IMR-90 (cell line): ENCODE measurements at regions not wholly inside any gene's neighbourhood (a gene's known extent, or its start where the extent isn't known, plus 50 kb on each side); places are given as distances from the start of the nearest gene placed in this dataset.

Experiments used
- ATAC-seq: fragments of 200-7000 bp; cut with Tn5 transposase; 2 replicates; pipeline ENCODE4 v1.9.1; 2020; ENCODE audit warnings: low read depth, mild to moderate bottlenecking, moderate library complexity
- BruUV-seq: library from RNA; stranded (reverse); fragments of 400-500 nt; replicated peaks from 2 replicates; lab custom pipeline; 2021; lab: Mats Ljungman, UMichigan
- CTCF ChIA-PET: fragments of 300-600 bp; formaldehyde crosslinking; extraction: SDS; loops from one replicate; lab custom pipeline; 2021; ENCODE audit warnings: antibody characterized with exemption; lab: Yijun Ruan, JAX
- POLR2A ChIA-PET: fragments of 300-600 bp; sonication (Branson Sonifier 250); formaldehyde crosslinking; loops from one replicate; lab custom pipeline; 2022; ENCODE audit warnings: antibody characterized with exemption; ENCODE audit not compliant: unreplicated experiment; lab: Charles Lee
- DNase-seq: peaks from one replicate; pipeline ENCODE4 v3.0.0; 2013
- H2AFZ ChIP-seq: replicated peaks from 2 replicates; pipeline ENCODE3; 2013; ENCODE audit warnings: low read length, mild to moderate bottlenecking; ENCODE audit not compliant: poor library complexity
- H2AK5ac ChIP-seq: 2 replicates; pipeline ENCODE4 v1.6.1; 2013; ENCODE audit warnings: low read depth, low read length, inconsistent platforms
- H2AK9ac ChIP-seq: replicated peaks from 2 replicates; pipeline ENCODE3; 2013; ENCODE audit warnings: mild to moderate bottlenecking, low read depth, low read length, moderate library complexity; ENCODE audit not compliant: poor library complexity
- H2BK120ac ChIP-seq: 2 replicates; pipeline ENCODE4 v1.6.1; 2013; ENCODE audit warnings: low read depth, low read length, inconsistent platforms
- H2BK15ac ChIP-seq: 3 replicates; pipeline ENCODE4 v1.6.1; 2013; ENCODE audit warnings: low read depth, low read length, inconsistent platforms
- H2BK20ac ChIP-seq: 2 replicates; pipeline ENCODE4 v1.6.1; 2013; ENCODE audit warnings: low read depth, mild to moderate bottlenecking, inconsistent platforms, low read length, moderate library complexity
- H2BK5ac ChIP-seq: 2 replicates; pipeline ENCODE4 v1.6.1; 2013; ENCODE audit warnings: mild to moderate bottlenecking, low read depth, low read length, inconsistent platforms; ENCODE audit not compliant: poor library complexity, severe bottlenecking
- H3K14ac ChIP-seq: replicated peaks from 2 replicates; pipeline ENCODE4 v1.6.1; 2013; ENCODE audit warnings: low read depth, low read length, inconsistent platforms
- H3K18ac ChIP-seq: 2 replicates; pipeline ENCODE4 v1.6.1; 2013; ENCODE audit warnings: low read depth, low read length, control low read depth
- H3K23ac ChIP-seq: 2 replicates; pipeline ENCODE4 v1.6.1; 2013; ENCODE audit warnings: low read depth, low read length, inconsistent platforms
- H3K27ac ChIP-seq: 2 replicates; pipeline ENCODE4 v1.5.1; 2013; ENCODE audit warnings: mild to moderate bottlenecking, control low read depth, low read length; ENCODE audit not compliant: insufficient read depth
- H3K27me3 ChIP-seq: 2 replicates; pipeline ENCODE4 v1.6.1; 2013; ENCODE audit warnings: low read length; ENCODE audit not compliant: control insufficient read depth, insufficient read depth
- H3K36me3 ChIP-seq: 2 replicates; pipeline ENCODE4 v1.6.1; 2013; ENCODE audit warnings: low read length, mixed read lengths; ENCODE audit not compliant: control insufficient read depth, insufficient read depth
- H3K4ac ChIP-seq: 2 replicates; pipeline ENCODE4 v1.6.1; 2013; ENCODE audit warnings: low read depth, low read length, inconsistent platforms
- H3K4me1 ChIP-seq: 2 replicates; pipeline ENCODE4 v1.6.1; 2013; ENCODE audit warnings: low read length, mixed read lengths; ENCODE audit not compliant: control insufficient read depth, insufficient read depth
- H3K4me2 ChIP-seq: 2 replicates; pipeline ENCODE4 v1.6.1; 2013; ENCODE audit warnings: low read depth, mild to moderate bottlenecking, control low read depth, low read length, moderate library complexity
- H3K4me3 ChIP-seq: 2 replicates; pipeline ENCODE4 v1.5.1; 2013; ENCODE audit warnings: low read depth, mild to moderate bottlenecking, control low read depth, low read length, moderate library complexity; ENCODE audit not compliant: insufficient read depth
- H3K56ac ChIP-seq: 2 replicates; pipeline ENCODE4 v1.6.1; 2013; ENCODE audit warnings: low read length, inconsistent platforms; ENCODE audit not compliant: insufficient read depth; ENCODE audit errors: extremely low read depth
- H3K79me1 ChIP-seq, 2 experiments: 2 replicates each; pipeline ENCODE4 v1.6.1; 2013; ENCODE audit warnings: low read length in 2 of 2, inconsistent platforms in 1 of 2, low read depth in 1 of 2
- H3K9ac ChIP-seq: 2 replicates; pipeline ENCODE4 v1.6.1; 2013; ENCODE audit warnings: low read depth, low read length, control low read depth
- H3K9me1 ChIP-seq: 2 replicates; pipeline ENCODE4 v1.6.1; 2013; ENCODE audit warnings: low read length, inconsistent platforms; ENCODE audit not compliant: insufficient read depth
- H3K9me3 ChIP-seq: 2 replicates; pipeline ENCODE4 v1.6.1; 2013; ENCODE audit warnings: low read length; ENCODE audit not compliant: control insufficient read depth, insufficient read depth
- H4K20me1 ChIP-seq: 2 replicates; pipeline ENCODE4 v1.6.1; 2013; ENCODE audit warnings: low read length, inconsistent platforms; ENCODE audit not compliant: insufficient read depth
- H4K5ac ChIP-seq: 2 replicates; pipeline ENCODE4 v1.6.1; 2013; ENCODE audit warnings: mild to moderate bottlenecking, low read depth, low read length, control low read depth
- H4K8ac ChIP-seq, 2 experiments: 2 replicates each; pipeline ENCODE4 v1.6.1; 2013; ENCODE audit warnings: low read depth in 2 of 2, low read length in 2 of 2, control low read depth in 1 of 2, inconsistent platforms in 1 of 2
- H4K91ac ChIP-seq: 2 replicates; pipeline ENCODE4 v1.6.1; 2013; ENCODE audit warnings: low read depth, low read length, inconsistent platforms; ENCODE audit not compliant: insufficient read depth
- MAFK ChIP-seq: IDR thresholded peaks from 2 replicates; pipeline ENCODE4 v1.6.1; 2012; ENCODE audit warnings: low read depth, low read length, improper control_type of control experiment
- MAZ ChIP-seq: IDR thresholded peaks from 2 replicates; pipeline ENCODE4 v1.6.1; 2012; ENCODE audit warnings: low read depth, mild to moderate bottlenecking, low read length, improper control_type of control experiment, moderate library complexity, borderline replicate concordance
- WGBS, 2 experiments: methylation state at CpG; one replicate each; pipeline versions ENCODE4 v1.1.5 to v1.1.7; 2013; ENCODE audit warnings: missing lambda C conversion rate in 2 of 2; ENCODE audit not compliant: insufficient read length in 1 of 2; ENCODE audit errors: extremely low coverage in 2 of 2; 5-methylcytosine and 5-hydroxymethylcytosine counted together
- dilution Hi-C: fragments of 300-500 bp; cut with HindIII; formaldehyde crosslinking; loops from one replicate; pipeline ENCODE4 v1.14.3; 2018; ENCODE audit warnings: low sequenced_read_pairs; ENCODE audit not compliant: unreplicated experiment
- in situ Hi-C: fragments of 300-500 bp; cut with MboI; formaldehyde crosslinking; loops from 3 replicates; pipeline ENCODE4 v1.14.3; 2019; ENCODE audit warnings: low sequenced_read_pairs, inconsistent platforms, mixed read lengths
- intact Hi-C: fragments of 100-400 bp; cut with micrococcal nuclease; formaldehyde crosslinking; loops from 2 replicates; pipeline ENCODE4 v1.10.0; 2022

DNA sequence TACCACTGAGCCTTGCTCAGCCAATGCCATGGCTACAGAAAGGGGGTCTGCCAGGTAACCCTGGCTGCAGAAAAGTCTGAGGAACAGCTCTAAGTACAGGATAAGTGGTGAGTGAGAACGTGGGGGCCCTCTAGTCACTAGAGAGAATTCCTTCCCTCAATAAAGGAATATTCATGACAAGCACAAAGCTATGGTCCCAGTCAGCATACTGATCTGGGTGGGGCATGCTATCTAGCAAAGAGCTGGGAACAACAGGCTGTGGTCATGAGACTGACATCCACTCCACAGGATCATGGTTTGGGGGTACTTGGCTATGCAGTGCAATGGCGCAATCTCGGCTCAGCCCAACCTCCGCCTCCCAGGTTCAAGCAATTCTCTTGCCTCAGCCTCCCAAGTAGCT lies 140.4 kb downstream of the MTHFS start:
- no peak overlapping the region for H3K14ac ChIP-seq

More for the DNA sequence above, 140.4 kb downstream of the MTHFS start:
- H3K9me1 ChIP-seq = no peaks in the 10 kb centered on the region
- H3K18ac ChIP-seq = no peak overlapping the region
- no peak overlapping the region for H4K5ac ChIP-seq
- H3K23ac ChIP-seq = no peak overlapping the region
- no peak overlapping the region for H3K27ac ChIP-seq
- no peak overlapping the region for H2BK120ac ChIP-seq
- BruUV-seq = no TSS peak
- H3K4ac ChIP-seq = no peak overlapping the region
- H2BK5ac ChIP-seq = no peak overlapping the region
- ChIA-PET POLR2A (no interaction called here), CTCF (no interaction called here)
- no peaks in the 10 kb centered on the region for H3K27me3 ChIP-seq
- no peak overlapping the region for H3K9ac ChIP-seq
- no peaks in the 10 kb centered on the region for H3K36me3 ChIP-seq
- TF ChIP-seq MAZ (no peak), MAFK (no peak)
- H3K79me1 ChIP-seq = no peaks in the 10 kb centered on the region
- DNase-seq (no peak), ATAC-seq (no peak)
- no peak overlapping the region for H4K8ac ChIP-seq
- in situ Hi-C loops (no loop called here), dilution Hi-C loops (no loop called here), intact Hi-C loops (no loop called here)
- H2BK15ac ChIP-seq = no peak overlapping the region
- H2AFZ ChIP-seq = no peak overlapping the region
- no peak overlapping the region for H3K4me2 ChIP-seq
- no peak overlapping the region for H2AK9ac ChIP-seq
- H3K9me3 ChIP-seq = no peaks in the 10 kb centered on the region
- no peaks in the 10 kb centered on the region for H3K4me1 ChIP-seq
- no peak overlapping the region for H3K56ac ChIP-seq
- no peaks in the 10 kb centered on the region for H4K20me1 ChIP-seq
- no CpG with 5 or more reads among the region's 4 CpGs for WGBS, 2 experiments
- H3K4me3 ChIP-seq = no peak overlapping the region
- no peak overlapping the region for H2BK20ac ChIP-seq
- no peak overlapping the region for H4K91ac ChIP-seq
- H2AK5ac ChIP-seq = no peak overlapping the region
